GM12873 (cell line): ENCODE measurements at regions not wholly inside any gene's neighbourhood (a gene's known extent, or its start where the extent isn't known, plus 50 kb on each side); places are given as distances from the start of the nearest gene placed in this dataset.

ENCODE experiments used
- CTCF ChIP-seq: IDR thresholded peaks from 2 replicates; pipeline ENCODE4 v1.5.1; 2012; ENCODE audit warnings: low read depth, mild to moderate bottlenecking, moderate library complexity, low read length, control low read depth; ENCODE audit not compliant: insufficient read depth; ENCODE audit errors: missing control alignments

- no peak for TF ChIP-seq CTCF
Measured at GRCh38 chr14:65329911-65330310, 82.6 kb upstream of the FUT8 start.

GRCh38 chr14:65330416-65330815 is 82.1 kb upstream of the FUT8 start:
- no peak for TF ChIP-seq CTCF

GRCh38 chr14:65331652-65332051 is 80.9 kb upstream of the FUT8 start:
- no peak for TF ChIP-seq CTCF

- no peak for TF ChIP-seq CTCF
Measured at GRCh38 chr14:65332141-65332871, 80.2 kb upstream of the FUT8 start.

- TF ChIP-seq CTCF = no peak
Measured at GRCh38 chr14:65333943-65334687, 78.4 kb upstream of the FUT8 start.

- TF ChIP-seq CTCF = no peak
Measured at GRCh38 chr14:65334765-65335410, 77.6 kb upstream of the FUT8 start.

GRCh38 chr14:65335411-65335947 is 77.1 kb upstream of the FUT8 start:
- TF ChIP-seq CTCF = no peak
